Liver (tissue), 8 donors: ENCODE measurements at regions not wholly inside any gene's neighbourhood (a gene's known extent, or its start where the extent isn't known, plus 50 kb on each side); places are given as distances from the start of the nearest gene placed in this dataset.

ENCODE experiments used
- DNase-seq: peaks from one replicate; pipeline ENCODE4 v3.0.0-alpha.2; 2017; ENCODE audit warnings: low spot score
- H3K27ac ChIP-seq, 2 donors: one replicate each; pipeline ENCODE4 v1.7.0; 2013; ENCODE audit warnings: inconsistent platforms in 2 of 2, low read length in 2 of 2, control low read depth in 1 of 2, low read depth in 1 of 2, mild to moderate bottlenecking in 1 of 2
- H3K27me3 ChIP-seq, 4 donors: one replicate each; pipeline versions ENCODE4 v1.6.1 to v1.7.0; 2013; ENCODE audit warnings: low read length in 3 of 4, inconsistent platforms in 1 of 4, mild to moderate bottlenecking in 1 of 4, moderate library complexity in 1 of 4; ENCODE audit not compliant: control insufficient read depth in 4 of 4, insufficient read depth in 4 of 4
- H3K36me3 ChIP-seq, 4 donors: one replicate each; pipeline versions ENCODE4 v1.6.1 to v1.7.0; 2013; ENCODE audit warnings: low read length in 3 of 4, mild to moderate bottlenecking in 3 of 4, low read depth in 1 of 4, moderate library complexity in 1 of 4; ENCODE audit not compliant: control insufficient read depth in 4 of 4, insufficient read depth in 3 of 4
- H3K4me1 ChIP-seq, 4 donors: one replicate each; pipeline versions ENCODE4 v1.6.1 to v1.7.0; 2013; ENCODE audit warnings: low read length in 3 of 4, mild to moderate bottlenecking in 3 of 4, moderate library complexity in 1 of 4; ENCODE audit not compliant: control insufficient read depth in 4 of 4, insufficient read depth in 4 of 4
- H3K4me3 ChIP-seq, 3 donors: one replicate each; pipeline versions ENCODE4 v1.6.1 to v1.7.0; 2013; ENCODE audit warnings: low read length in 3 of 3, control low read depth in 1 of 3, low read depth in 1 of 3, mild to moderate bottlenecking in 1 of 3
- H3K9ac ChIP-seq, 2 donors: one replicate each; pipeline ENCODE4 v1.7.0; 2013; ENCODE audit warnings: low read length in 2 of 2, mild to moderate bottlenecking in 2 of 2, moderate library complexity in 2 of 2, control low read depth in 1 of 2, low read depth in 1 of 2
- H3K9me3 ChIP-seq, 4 donors: one replicate each; pipeline versions ENCODE4 v1.6.1 to v1.7.0; 2013; ENCODE audit warnings: low read length in 3 of 4; ENCODE audit not compliant: control insufficient read depth in 4 of 4
- CTCF ChIP-seq: fragments of 150-350 bp; IDR thresholded peaks from 2 replicates; pipeline ENCODE4 v1.5.1; 2017; ENCODE audit warnings: improper control_type of control experiment, low read depth, low read length; ENCODE audit not compliant: missing input control
- GABPA ChIP-seq, 2 donors: IDR thresholded peaks in 1 of 2; conservative IDR thresholded peaks in 1 of 2; 2 replicates each; pipeline ENCODE4 v1.6.1; 2016; ENCODE audit warnings: antibody characterized with exemption in 2 of 2, mild to moderate bottlenecking in 1 of 2, moderate library complexity in 1 of 2
- HNF4A ChIP-seq, 2 donors: conservative IDR thresholded peaks; 2 replicates each; pipeline ENCODE4 v1.6.1; 2016; ENCODE audit warnings: antibody characterized with exemption in 2 of 2, mild to moderate bottlenecking in 2 of 2
- HNF4G ChIP-seq: IDR thresholded peaks from 2 replicates; pipeline ENCODE4 v1.6.1; 2016; ENCODE audit warnings: antibody characterized with exemption
- MAX ChIP-seq: IDR thresholded peaks from 2 replicates; pipeline ENCODE4 v1.6.1; 2016; ENCODE audit warnings: antibody characterized with exemption
- NR2F2 ChIP-seq: IDR thresholded peaks from 2 replicates; pipeline ENCODE4 v1.6.1; 2016; ENCODE audit warnings: antibody characterized with exemption
- RAD21 ChIP-seq, 2 donors: IDR thresholded peaks; 2 replicates each; pipeline ENCODE4 v1.6.1; 2016; ENCODE audit warnings: antibody characterized with exemption in 2 of 2, mild to moderate bottlenecking in 2 of 2
- REST ChIP-seq: IDR thresholded peaks from 2 replicates; pipeline ENCODE4 v1.6.1; 2016; ENCODE audit warnings: antibody characterized with exemption, mild to moderate bottlenecking
- RXRA ChIP-seq, 2 donors: IDR thresholded peaks; 2 replicates each; pipeline ENCODE4 v1.6.1; 2017 to 2018; ENCODE audit warnings: antibody characterized with exemption in 2 of 2, mild to moderate bottlenecking in 1 of 2
- WGBS: extraction: QIAGEN DNeasy Blood & Tissue Kit; methylation state at CpG from one replicate; pipeline ENCODE4 v1.1.7; 2013; 5-methylcytosine and 5-hydroxymethylcytosine counted together
- donor health status: healthy.
- donor health status: healthy.
- donor health status: healthy.
- donor health status: healthy.
- donor health status: healthy.

- TF ChIP-seq CTCF (no peak), GABPA (IDR thresholded peaks at IDR 0.05 in 1 of 2, conservative IDR thresholded peaks at IDR 0.05 in 1 of 2) (no peak), RAD21 (IDR thresholded peaks at IDR 0.05) (no peak)
These were observed 774.8 kb downstream of the BRINP1 start (continued) for GRCh38 chr9:118594428-118594827.

GRCh38 chr9:118595719-118596305, 773.4 kb downstream of the BRINP1 start:
- Histone ChIP-seq H3K27ac (no peak overlapping the region), H3K4me3 (no peak overlapping the region), H3K27me3 (no peaks in the 10 kb centered on the region), H3K9ac (no peak overlapping the region), H3K36me3 (no peaks in the 10 kb centered on the region), H3K4me1 (peaks cover 0 to 12% (median 5%) of the 10 kb centered on the region in 4 donors), H3K9me3 (no peaks in the 10 kb centered on the region)
- no peak for DNase-seq
- 19% methylated on average over 3 of the region's 3 CpGs for WGBS
- TF ChIP-seq CTCF (peak; percentile 38), RAD21 (IDR thresholded peaks at IDR 0.05) (peak; percentile 70 to 71), REST (no peak)

GRCh38 chr9:118596374-118597015, 772.7 kb downstream of the BRINP1 start:
- peak; percentile 26 for TF ChIP-seq HNF4G
- TF ChIP-seq NR2F2: peak; percentile 90
- peak; percentile 89 to 93 for TF ChIP-seq RXRA (IDR thresholded peaks at IDR 0.05)
- TF ChIP-seq MAX: no peak
- peak; percentile 49 to 74 for TF ChIP-seq HNF4A (conservative IDR thresholded peaks at IDR 0.05)
- WGBS: 27% methylated on average over 5 of the region's 5 CpGs
- DNase-seq: no peak
- Histone ChIP-seq H3K27ac (no peak overlapping the region), H3K9me3 (no peaks in the 10 kb centered on the region), H3K4me1 (peaks cover 0 to 12% (median 5%) of the 10 kb centered on the region in 4 donors), H3K9ac (no peak overlapping the region), H3K4me3 (no peak overlapping the region), H3K27me3 (no peaks in the 10 kb centered on the region), H3K36me3 (no peaks in the 10 kb centered on the region)
